Esophagus squamous epithelium (tissue), 5 donors: ENCODE measurements at regions not wholly inside any gene's neighbourhood (a gene's known extent, or its start where the extent isn't known, plus 50 kb on each side); places are given as distances from the start of the nearest gene placed in this dataset.

Experiments used
- DNase-seq: peaks from one replicate; lab custom pipeline; 2025; lab: John Stamatoyannopoulos, UW
- H3K27ac ChIP-seq, 4 donors: fragments of 200-600 bp; sonication (generic); one replicate each; pipeline ENCODE4 v1.5.1; 2016 to 2019; ENCODE audit warnings: mild to moderate bottlenecking in 1 of 4
- H3K27me3 ChIP-seq, 4 donors: fragments of 200-600 bp; sonication (generic); 1 replicate in 3 of 4; 2 replicates in 1 of 4; pipeline versions ENCODE4 v1.5.1 to v1.6.0; 2017 to 2021; ENCODE audit warnings: antibody characterized with exemption in 1 of 4
- H3K36me3 ChIP-seq, 3 donors: fragments of 200-600 bp; sonication (generic); one replicate each; pipeline ENCODE4 v1.5.1; 2016 to 2019
- H3K4me1 ChIP-seq, 3 donors: fragments of 200-600 bp; sonication (generic); one replicate each; pipeline ENCODE4 v1.5.1; 2017 to 2019
- H3K4me3 ChIP-seq, 4 donors: fragments of 200-600 bp; sonication (generic); 1 replicate in 3 of 4; 2 replicates in 1 of 4; pipeline ENCODE4 v1.5.1; 2016 to 2019; ENCODE audit warnings: mild to moderate bottlenecking in 2 of 4, moderate library complexity in 1 of 4
- H3K9me3 ChIP-seq, 3 donors: fragments of 200-600 bp; sonication (generic); one replicate each; pipeline ENCODE4 v1.5.1; 2016 to 2019
- POLR2A ChIP-seq, 4 donors: fragments of 450-650 bp; IDR thresholded peaks; one replicate each; pipeline ENCODE4 v1.6.1; 2017; ENCODE audit warnings: antibody characterized with exemption in 4 of 4, mild to moderate bottlenecking in 4 of 4, moderate library complexity in 3 of 4
- WGBS, 2 donors: methylation state at CpG; one replicate each; pipeline ENCODE4 v1.1.5; 2018; 5-methylcytosine and 5-hydroxymethylcytosine counted together
- intact Hi-C: fragments of 100-400 bp; cut with DNase I; formaldehyde crosslinking; loops from one replicate; pipeline ENCODE4 v1.15.0; 2022
- TF ChIP-seq, protein P1 (sequence below), 6 experiments: fragments of 450-650 bp in 4 of 6; fragments of 200-600 bp in 2 of 6; sonication (generic) in 2 of 6; IDR thresholded peaks; one replicate each; pipeline ENCODE4 v1.5.1; 2016 to 2019; ENCODE audit warnings: antibody characterized with exemption in 6 of 6, mild to moderate bottlenecking in 4 of 6, moderate library complexity in 4 of 6
- donor health status: DM: yes; HTN: yes; CAD: no.

- TF ChIP-seq POLR2A (IDR thresholded peaks at IDR 0.05) = no peak
- TF ChIP-seq, protein P1, sequence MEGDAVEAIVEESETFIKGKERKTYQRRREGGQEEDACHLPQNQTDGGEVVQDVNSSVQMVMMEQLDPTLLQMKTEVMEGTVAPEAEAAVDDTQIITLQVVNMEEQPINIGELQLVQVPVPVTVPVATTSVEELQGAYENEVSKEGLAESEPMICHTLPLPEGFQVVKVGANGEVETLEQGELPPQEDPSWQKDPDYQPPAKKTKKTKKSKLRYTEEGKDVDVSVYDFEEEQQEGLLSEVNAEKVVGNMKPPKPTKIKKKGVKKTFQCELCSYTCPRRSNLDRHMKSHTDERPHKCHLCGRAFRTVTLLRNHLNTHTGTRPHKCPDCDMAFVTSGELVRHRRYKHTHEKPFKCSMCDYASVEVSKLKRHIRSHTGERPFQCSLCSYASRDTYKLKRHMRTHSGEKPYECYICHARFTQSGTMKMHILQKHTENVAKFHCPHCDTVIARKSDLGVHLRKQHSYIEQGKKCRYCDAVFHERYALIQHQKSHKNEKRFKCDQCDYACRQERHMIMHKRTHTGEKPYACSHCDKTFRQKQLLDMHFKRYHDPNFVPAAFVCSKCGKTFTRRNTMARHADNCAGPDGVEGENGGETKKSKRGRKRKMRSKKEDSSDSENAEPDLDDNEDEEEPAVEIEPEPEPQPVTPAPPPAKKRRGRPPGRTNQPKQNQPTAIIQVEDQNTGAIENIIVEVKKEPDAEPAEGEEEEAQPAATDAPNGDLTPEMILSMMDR (IDR thresholded peaks at IDR 0.05) = no peak
- no peak overlapping the region for H3K4me3 ChIP-seq
- no peak for DNase-seq
- intact Hi-C loops = no loop called here
- no peaks in the 10 kb centered on the region for H3K36me3 ChIP-seq
- H3K27me3 ChIP-seq = no peaks in the 10 kb centered on the region
- no peaks in the 10 kb centered on the region for H3K9me3 ChIP-seq
- 86 to 94% methylated on average over 4 of the region's 4 CpGs for WGBS, 2 donors
- no peak overlapping the region for H3K27ac ChIP-seq
- H3K4me1 ChIP-seq = no peaks in the 10 kb centered on the region
Measured at GRCh38 chr18:41343808-41344207, 611.2 kb upstream of the PIK3C3 start.

DNA sequence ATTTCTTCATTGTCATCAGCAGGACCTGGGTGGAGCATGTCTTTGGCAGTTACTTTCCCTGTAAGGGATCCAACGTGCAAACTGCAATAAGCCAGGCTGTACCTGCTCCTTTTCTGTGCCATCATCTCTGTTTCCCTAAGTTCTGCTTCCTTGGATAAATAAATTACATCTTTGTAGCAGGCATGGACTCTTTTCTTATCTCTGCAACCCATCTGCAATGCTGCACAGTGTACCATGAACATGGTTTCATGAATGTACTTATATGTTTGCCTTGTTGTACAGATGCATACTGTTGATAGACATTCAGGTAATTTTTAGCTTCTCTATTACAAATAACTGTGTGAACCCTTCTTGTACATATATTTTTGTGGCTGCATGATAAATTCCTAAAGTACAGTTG is 616.7 kb upstream of the PIK3C3 start:
- TF ChIP-seq POLR2A (IDR thresholded peaks at IDR 0.05) = no peak
- TF ChIP-seq, protein P1 (IDR thresholded peaks at IDR 0.05) = no peak

DNA sequence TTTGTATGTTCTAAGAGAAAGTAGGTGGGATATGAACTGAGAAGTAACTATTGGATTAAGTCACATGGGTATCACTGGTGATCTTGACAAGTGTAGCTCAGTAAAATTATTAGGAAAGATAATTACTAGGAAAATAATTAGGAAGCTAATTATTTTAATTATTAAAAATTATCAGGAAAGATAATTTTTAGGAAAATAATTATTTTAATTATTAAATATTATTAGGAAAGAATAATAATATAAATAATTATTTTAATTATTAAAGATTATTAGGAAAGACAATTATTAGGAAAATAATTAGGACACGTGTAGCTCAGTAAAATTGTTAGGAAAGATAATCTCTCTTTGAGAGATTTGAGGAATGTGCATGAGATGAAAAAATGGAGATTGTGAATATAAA is 623.4 kb upstream of the PIK3C3 start:
- no peak for DNase-seq
- Histone ChIP-seq H3K27me3 (no peaks in the 10 kb centered on the region), H3K4me1 (no peaks in the 10 kb centered on the region), H3K27ac (no peak overlapping the region), H3K4me3 (no peak overlapping the region), H3K9me3 (no peaks in the 10 kb centered on the region), H3K36me3 (no peaks in the 10 kb centered on the region)
- WGBS, 2 donors = 68 to 83% methylated on average over 1 of the region's 1 CpG
- intact Hi-C loops = no loop called here
- TF ChIP-seq POLR2A (IDR thresholded peaks at IDR 0.05) = no peak
- TF ChIP-seq, protein P1 (IDR thresholded peaks at IDR 0.05) = no peak

More for the DNA sequence above, 616.7 kb upstream of the PIK3C3 start:
- no peak overlapping the region for H3K27ac ChIP-seq
- no peak for DNase-seq
- H3K9me3 ChIP-seq = no peaks in the 10 kb centered on the region
- no peaks in the 10 kb centered on the region for H3K36me3 ChIP-seq
- 25 to 44% methylated on average over 1 of the region's 1 CpG for WGBS, 2 donors
- H3K27me3 ChIP-seq = no peaks in the 10 kb centered on the region
- no peak overlapping the region for H3K4me3 ChIP-seq
- intact Hi-C loops = no loop called here
- H3K4me1 ChIP-seq = no peaks in the 10 kb centered on the region

GRCh38 chr18:41326311-41326710 is 628.7 kb upstream of the PIK3C3 start:
- TF ChIP-seq, protein P1 (IDR thresholded peaks at IDR 0.05) = no peak
- no peak for TF ChIP-seq POLR2A (IDR thresholded peaks at IDR 0.05)
- 52 to 56% methylated on average over 2 of the region's 2 CpGs for WGBS, 2 donors
- intact Hi-C loops = no loop called here
- H3K27ac ChIP-seq = no peak overlapping the region
- no peaks in the 10 kb centered on the region for H3K27me3 ChIP-seq
- H3K4me1 ChIP-seq = peaks cover 0 to 25% (median 7%) of the 10 kb centered on the region in 3 donors
- no peak for DNase-seq
- H3K4me3 ChIP-seq = no peak overlapping the region
- no peaks in the 10 kb centered on the region for H3K9me3 ChIP-seq
- no peaks in the 10 kb centered on the region for H3K36me3 ChIP-seq

DNA sequence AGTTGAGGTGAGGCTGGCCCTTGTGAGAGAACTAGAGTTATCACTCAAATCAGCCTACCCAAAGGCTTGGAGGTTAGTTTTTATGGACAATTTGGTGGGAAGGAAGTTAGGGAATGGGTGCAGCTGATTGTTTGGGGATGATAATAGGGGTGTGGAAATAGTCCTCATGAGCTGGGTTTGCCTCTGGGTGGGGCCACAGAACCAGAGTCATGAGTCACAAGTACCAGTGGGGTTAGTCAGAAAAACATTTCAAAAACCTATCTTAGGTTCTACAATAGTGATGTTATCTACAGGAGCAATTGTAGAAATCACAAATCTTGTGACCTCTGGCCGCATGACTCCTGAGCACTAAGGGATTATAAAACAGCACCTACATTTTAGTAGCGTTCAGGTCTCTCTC is 630.1 kb upstream of the PIK3C3 start:
- intact Hi-C loops = no loop called here
- H3K4me1 ChIP-seq = peaks cover 0 to 39% (median 7%) of the 10 kb centered on the region in 3 donors
- no peak for TF ChIP-seq POLR2A (IDR thresholded peaks at IDR 0.05)
- TF ChIP-seq, protein P1 (IDR thresholded peaks at IDR 0.05) = no peak
- no peaks in the 10 kb centered on the region for H3K9me3 ChIP-seq
- H3K36me3 ChIP-seq = no peaks in the 10 kb centered on the region
- no peak overlapping the region for H3K4me3 ChIP-seq
- WGBS, 2 donors = 46 to 63% methylated on average over 2 of the region's 2 CpGs
- DNase-seq = no peak
- H3K27me3 ChIP-seq = no peaks in the 10 kb centered on the region
- peak overlapping the region in 3 of 4 donors; percentile 57 to 68 (median 64) for H3K27ac ChIP-seq
